ENCODE measurements at regions not wholly inside any gene's neighbourhood (a gene's known extent, or its start where the extent isn't known, plus 50 kb on each side); places are given as distances from the start of the nearest gene placed in this dataset.

DNA sequence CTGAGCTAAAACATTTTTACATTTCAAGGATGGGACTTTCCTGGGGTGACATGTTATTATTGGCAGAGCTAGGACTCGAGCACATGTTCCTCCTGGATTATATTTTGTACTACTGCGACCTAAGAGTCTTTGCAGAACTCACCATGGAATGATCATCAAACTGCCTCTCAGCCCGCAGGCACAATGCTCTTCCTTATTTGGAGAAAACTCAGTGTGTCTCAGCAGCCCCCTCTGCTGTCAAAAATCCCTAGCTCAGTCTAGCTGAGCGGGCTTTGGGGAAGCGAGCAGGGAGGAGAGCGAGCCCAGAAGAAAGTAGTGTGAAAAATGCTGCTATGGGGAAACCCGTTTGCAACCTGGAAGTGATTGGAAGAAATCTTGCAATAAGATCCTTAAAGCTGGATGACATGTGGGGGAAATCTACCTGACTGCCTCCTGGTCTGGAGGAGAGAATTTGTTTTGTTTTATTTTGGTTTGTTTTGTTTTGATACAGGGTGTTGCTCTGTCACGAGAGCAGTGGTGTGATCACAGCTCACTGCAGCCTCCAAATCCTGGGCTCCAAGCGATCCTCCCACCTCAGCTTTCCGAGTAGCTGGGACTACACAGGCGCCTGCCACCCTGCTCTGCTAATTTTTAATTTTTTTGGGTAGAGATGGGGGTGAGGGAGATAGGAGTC is 89.9 kb upstream of the CLINT1 start:
- peak in 1 of 3 donors; percentile 67 for TF ChIP-seq POLR2AphosphoS5 (IDR thresholded peaks at IDR 0.05)
- TF ChIP-seq POLR2A (IDR thresholded peaks at IDR 0.05) = no peak
